ENCODE measurements at regions not wholly inside any gene's neighbourhood (a gene's known extent, or its start where the extent isn't known, plus 50 kb on each side); places are given as distances from the start of the nearest gene placed in this dataset.

DNA sequence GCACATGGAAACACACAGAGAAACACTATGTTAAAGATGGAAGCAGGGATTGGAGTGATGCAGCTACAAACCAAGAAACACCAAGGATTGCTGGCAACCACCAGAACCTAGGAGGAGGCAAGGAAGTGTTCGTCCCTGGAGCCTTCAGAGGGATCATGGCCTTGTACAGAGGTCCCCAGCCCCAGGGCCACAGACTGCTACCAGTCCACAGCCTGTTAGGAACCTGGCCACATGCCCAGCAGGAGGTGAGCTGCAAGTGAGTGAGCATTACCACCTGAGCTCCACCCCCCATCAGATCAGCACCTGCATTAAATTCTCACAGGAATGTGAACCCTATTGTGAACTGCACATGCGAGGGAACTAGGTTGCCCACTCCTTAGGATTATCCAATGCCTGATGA is 505.7 kb upstream of the MDFIC2 start:
- TF ChIP-seq, protein P1, sequence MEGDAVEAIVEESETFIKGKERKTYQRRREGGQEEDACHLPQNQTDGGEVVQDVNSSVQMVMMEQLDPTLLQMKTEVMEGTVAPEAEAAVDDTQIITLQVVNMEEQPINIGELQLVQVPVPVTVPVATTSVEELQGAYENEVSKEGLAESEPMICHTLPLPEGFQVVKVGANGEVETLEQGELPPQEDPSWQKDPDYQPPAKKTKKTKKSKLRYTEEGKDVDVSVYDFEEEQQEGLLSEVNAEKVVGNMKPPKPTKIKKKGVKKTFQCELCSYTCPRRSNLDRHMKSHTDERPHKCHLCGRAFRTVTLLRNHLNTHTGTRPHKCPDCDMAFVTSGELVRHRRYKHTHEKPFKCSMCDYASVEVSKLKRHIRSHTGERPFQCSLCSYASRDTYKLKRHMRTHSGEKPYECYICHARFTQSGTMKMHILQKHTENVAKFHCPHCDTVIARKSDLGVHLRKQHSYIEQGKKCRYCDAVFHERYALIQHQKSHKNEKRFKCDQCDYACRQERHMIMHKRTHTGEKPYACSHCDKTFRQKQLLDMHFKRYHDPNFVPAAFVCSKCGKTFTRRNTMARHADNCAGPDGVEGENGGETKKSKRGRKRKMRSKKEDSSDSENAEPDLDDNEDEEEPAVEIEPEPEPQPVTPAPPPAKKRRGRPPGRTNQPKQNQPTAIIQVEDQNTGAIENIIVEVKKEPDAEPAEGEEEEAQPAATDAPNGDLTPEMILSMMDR (IDR thresholded peaks at IDR 0.05; ENCODE audit: low read depth, low read length, missing input control) = no peak
- TF ChIP-seq, protein P2, sequence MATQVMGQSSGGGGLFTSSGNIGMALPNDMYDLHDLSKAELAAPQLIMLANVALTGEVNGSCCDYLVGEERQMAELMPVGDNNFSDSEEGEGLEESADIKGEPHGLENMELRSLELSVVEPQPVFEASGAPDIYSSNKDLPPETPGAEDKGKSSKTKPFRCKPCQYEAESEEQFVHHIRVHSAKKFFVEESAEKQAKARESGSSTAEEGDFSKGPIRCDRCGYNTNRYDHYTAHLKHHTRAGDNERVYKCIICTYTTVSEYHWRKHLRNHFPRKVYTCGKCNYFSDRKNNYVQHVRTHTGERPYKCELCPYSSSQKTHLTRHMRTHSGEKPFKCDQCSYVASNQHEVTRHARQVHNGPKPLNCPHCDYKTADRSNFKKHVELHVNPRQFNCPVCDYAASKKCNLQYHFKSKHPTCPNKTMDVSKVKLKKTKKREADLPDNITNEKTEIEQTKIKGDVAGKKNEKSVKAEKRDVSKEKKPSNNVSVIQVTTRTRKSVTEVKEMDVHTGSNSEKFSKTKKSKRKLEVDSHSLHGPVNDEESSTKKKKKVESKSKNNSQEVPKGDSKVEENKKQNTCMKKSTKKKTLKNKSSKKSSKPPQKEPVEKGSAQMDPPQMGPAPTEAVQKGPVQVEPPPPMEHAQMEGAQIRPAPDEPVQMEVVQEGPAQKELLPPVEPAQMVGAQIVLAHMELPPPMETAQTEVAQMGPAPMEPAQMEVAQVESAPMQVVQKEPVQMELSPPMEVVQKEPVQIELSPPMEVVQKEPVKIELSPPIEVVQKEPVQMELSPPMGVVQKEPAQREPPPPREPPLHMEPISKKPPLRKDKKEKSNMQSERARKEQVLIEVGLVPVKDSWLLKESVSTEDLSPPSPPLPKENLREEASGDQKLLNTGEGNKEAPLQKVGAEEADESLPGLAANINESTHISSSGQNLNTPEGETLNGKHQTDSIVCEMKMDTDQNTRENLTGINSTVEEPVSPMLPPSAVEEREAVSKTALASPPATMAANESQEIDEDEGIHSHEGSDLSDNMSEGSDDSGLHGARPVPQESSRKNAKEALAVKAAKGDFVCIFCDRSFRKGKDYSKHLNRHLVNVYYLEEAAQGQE (IDR thresholded peaks at IDR 0.05) = no peak
- TF ChIP-seq GABPA (IDR thresholded peaks at IDR 0.05 in 1 of 2, conservative IDR thresholded peaks at IDR 0.05 in 1 of 2) (no peak), FOXA1 (IDR thresholded peaks at IDR 0.05) (no peak), TAF1 (conservative IDR thresholded peaks at IDR 0.05) (no peak), RAD21 (IDR thresholded peaks at IDR 0.05) (no peak), YY1 (IDR thresholded peaks at IDR 0.05) (no peak)
- TF ChIP-seq, protein P3, sequence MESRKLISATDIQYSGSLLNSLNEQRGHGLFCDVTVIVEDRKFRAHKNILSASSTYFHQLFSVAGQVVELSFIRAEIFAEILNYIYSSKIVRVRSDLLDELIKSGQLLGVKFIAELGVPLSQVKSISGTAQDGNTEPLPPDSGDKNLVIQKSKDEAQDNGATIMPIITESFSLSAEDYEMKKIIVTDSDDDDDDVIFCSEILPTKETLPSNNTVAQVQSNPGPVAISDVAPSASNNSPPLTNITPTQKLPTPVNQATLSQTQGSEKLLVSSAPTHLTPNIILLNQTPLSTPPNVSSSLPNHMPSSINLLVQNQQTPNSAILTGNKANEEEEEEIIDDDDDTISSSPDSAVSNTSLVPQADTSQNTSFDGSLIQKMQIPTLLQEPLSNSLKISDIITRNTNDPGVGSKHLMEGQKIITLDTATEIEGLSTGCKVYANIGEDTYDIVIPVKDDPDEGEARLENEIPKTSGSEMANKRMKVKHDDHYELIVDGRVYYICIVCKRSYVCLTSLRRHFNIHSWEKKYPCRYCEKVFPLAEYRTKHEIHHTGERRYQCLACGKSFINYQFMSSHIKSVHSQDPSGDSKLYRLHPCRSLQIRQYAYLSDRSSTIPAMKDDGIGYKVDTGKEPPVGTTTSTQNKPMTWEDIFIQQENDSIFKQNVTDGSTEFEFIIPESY (IDR thresholded peaks at IDR 0.05) = no peak
- TF ChIP-seq, protein P4, sequence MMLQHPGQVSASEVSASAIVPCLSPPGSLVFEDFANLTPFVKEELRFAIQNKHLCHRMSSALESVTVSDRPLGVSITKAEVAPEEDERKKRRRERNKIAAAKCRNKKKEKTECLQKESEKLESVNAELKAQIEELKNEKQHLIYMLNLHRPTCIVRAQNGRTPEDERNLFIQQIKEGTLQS (IDR thresholded peaks at IDR 0.05) = no peak
- TF ChIP-seq, protein P5, sequence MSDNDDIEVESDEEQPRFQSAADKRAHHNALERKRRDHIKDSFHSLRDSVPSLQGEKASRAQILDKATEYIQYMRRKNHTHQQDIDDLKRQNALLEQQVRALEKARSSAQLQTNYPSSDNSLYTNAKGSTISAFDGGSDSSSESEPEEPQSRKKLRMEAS (IDR thresholded peaks at IDR 0.05) = no peak

All from liver (tissue), 3 donors.